GM23338 (cell line): ENCODE measurements at regions not wholly inside any gene's neighbourhood (a gene's known extent, or its start where the extent isn't known, plus 50 kb on each side); places are given as distances from the start of the nearest gene placed in this dataset.

Source experiments
- CREB1 ChIP-seq: fragments of 250-450 bp; sonication (Bioruptor Pico); IDR thresholded peaks from 2 replicates; pipeline ENCODE4 v1.5.0; 2020; ENCODE audit warnings: low read depth, mild to moderate bottlenecking, moderate library complexity
- CTCF ChIP-seq, 2 experiments: fragments of 200-600 bp in 1 of 2; sonication (generic) in 1 of 2; conservative IDR thresholded peaks; 2 replicates each; pipeline versions ENCODE4 v1.5.1 to v1.6.1; 2016 to 2017; ENCODE audit warnings: antibody characterized with exemption in 2 of 2, low read depth in 2 of 2, mild to moderate bottlenecking in 2 of 2, moderate library complexity in 1 of 2
- EZH2 ChIP-seq: fragments of 200-600 bp; sonication (generic); IDR thresholded peaks from one replicate; pipeline ENCODE4 v1.8.0; 2017; ENCODE audit warnings: antibody characterized with exemption, mild to moderate bottlenecking, low read depth; ENCODE audit not compliant: unreplicated experiment
- EZH2phosphoT487 ChIP-seq: fragments of 200-600 bp; sonication (generic); IDR thresholded peaks from one replicate; pipeline ENCODE4 v1.8.1; 2018; ENCODE audit warnings: antibody characterized with exemption; ENCODE audit not compliant: unreplicated experiment
- JUNB ChIP-seq: IDR thresholded peaks from one replicate; pipeline ENCODE4 v1.6.1; 2016; ENCODE audit warnings: antibody characterized with exemption; ENCODE audit not compliant: unreplicated experiment
- NANOG ChIP-seq: IDR thresholded peaks from 2 replicates; pipeline ENCODE4 v1.6.1; 2016; ENCODE audit warnings: antibody characterized with exemption, borderline replicate concordance
- POLR2AphosphoS5 ChIP-seq: IDR thresholded peaks from 2 replicates; pipeline ENCODE4 v1.6.1; 2016; ENCODE audit warnings: antibody characterized with exemption, low read depth
- REST ChIP-seq: IDR thresholded peaks from one replicate; pipeline ENCODE4 v1.6.1; 2018; ENCODE audit warnings: antibody characterized with exemption; ENCODE audit not compliant: unreplicated experiment
- STAT1 ChIP-seq: IDR thresholded peaks from one replicate; pipeline ENCODE4 v1.6.1; 2016; ENCODE audit warnings: antibody characterized with exemption; ENCODE audit not compliant: unreplicated experiment

GRCh38 chr6:48511378-48511777 is 400.4 kb upstream of the PTCHD4 start:
- TF ChIP-seq CTCF (conservative IDR thresholded peaks at IDR 0.05; ENCODE audit: low read depth in 2 of 2) (no peak), EZH2phosphoT487 (no peak), REST (no peak), EZH2 (no peak), POLR2AphosphoS5 (no peak), NANOG (no peak), CREB1 (CRISPR knock-in tag) (no peak), STAT1 (no peak), JUNB (no peak)
